ENCODE measurements at regions not wholly inside any gene's neighbourhood (a gene's known extent, or its start where the extent isn't known, plus 50 kb on each side); places are given as distances from the start of the nearest gene placed in this dataset.

DNA sequence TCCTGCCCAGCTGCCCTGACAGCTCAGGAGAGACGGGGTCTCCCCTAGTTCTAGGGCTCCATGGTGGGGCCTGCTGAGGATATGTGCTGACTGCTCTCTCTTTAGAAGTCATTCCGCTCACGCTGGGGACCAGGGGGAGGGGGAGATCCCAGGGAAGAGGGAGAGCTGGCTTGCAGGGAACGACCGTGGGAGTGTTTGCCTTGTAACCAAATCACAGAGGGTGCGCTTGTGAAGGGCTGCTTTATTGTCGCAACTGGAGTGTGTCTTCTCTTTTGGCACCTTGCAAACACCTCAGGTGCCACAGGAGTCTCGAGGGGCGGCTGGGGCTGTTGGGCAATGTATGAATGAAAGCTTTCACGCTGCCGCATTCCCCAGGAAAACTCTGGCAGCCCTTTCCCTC lies 531.3 kb upstream of the MKI67 start:
- Histone ChIP-seq H3K4me3 (no peak overlapping the region), H3K27me3 (no peaks in the 10 kb centered on the region), H3K9me3 (no peaks in the 10 kb centered on the region), H3K36me3 (no peaks in the 10 kb centered on the region), H3K27ac (no peak overlapping the region), H3K4me1 (no peaks in the 10 kb centered on the region)
- no peak for DNase-seq
- no peak for TF ChIP-seq POLR2A (IDR thresholded peaks at IDR 0.05)
- TF ChIP-seq, protein P1, sequence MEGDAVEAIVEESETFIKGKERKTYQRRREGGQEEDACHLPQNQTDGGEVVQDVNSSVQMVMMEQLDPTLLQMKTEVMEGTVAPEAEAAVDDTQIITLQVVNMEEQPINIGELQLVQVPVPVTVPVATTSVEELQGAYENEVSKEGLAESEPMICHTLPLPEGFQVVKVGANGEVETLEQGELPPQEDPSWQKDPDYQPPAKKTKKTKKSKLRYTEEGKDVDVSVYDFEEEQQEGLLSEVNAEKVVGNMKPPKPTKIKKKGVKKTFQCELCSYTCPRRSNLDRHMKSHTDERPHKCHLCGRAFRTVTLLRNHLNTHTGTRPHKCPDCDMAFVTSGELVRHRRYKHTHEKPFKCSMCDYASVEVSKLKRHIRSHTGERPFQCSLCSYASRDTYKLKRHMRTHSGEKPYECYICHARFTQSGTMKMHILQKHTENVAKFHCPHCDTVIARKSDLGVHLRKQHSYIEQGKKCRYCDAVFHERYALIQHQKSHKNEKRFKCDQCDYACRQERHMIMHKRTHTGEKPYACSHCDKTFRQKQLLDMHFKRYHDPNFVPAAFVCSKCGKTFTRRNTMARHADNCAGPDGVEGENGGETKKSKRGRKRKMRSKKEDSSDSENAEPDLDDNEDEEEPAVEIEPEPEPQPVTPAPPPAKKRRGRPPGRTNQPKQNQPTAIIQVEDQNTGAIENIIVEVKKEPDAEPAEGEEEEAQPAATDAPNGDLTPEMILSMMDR (IDR thresholded peaks at IDR 0.05): no peak
- WGBS, 2 donors: 26 to 28% methylated on average over 4 of the region's 11 CpGs
- intact Hi-C loops (cut with DNase I): no loop called here

DNA sequence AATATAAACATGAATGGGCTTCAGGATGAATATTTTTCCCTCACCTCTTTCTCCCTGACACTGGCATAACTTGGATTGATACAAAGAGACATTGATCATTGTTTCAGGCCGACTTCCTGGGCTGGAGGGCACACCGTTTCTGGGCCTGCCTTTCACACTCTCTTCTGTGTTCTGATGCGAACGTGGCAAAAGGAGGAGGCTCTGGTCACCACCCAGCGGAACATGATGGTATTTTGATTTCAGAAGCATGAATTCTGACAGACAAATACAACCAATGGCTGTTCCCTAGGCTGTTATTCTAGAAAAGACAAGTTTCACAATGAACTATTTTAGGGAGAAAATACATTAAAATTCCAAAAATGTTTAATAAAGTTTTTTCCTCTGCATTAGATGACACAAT lies 534.5 kb upstream of the MKI67 start:
- intact Hi-C loops (cut with DNase I): no loop called here
- Histone ChIP-seq H3K27me3 (no peaks in the 10 kb centered on the region), H3K4me1 (no peaks in the 10 kb centered on the region), H3K9me3 (no peaks in the 10 kb centered on the region), H3K36me3 (no peaks in the 10 kb centered on the region), H3K4me3 (no peak overlapping the region), H3K27ac (no peak overlapping the region)
- TF ChIP-seq, protein P1 (IDR thresholded peaks at IDR 0.05): no peak
- TF ChIP-seq POLR2A (IDR thresholded peaks at IDR 0.05): no peak
- no peak for DNase-seq
- 50 to 65% methylated on average over 4 to 5 of the region's 5 CpGs for WGBS, 2 donors

DNA sequence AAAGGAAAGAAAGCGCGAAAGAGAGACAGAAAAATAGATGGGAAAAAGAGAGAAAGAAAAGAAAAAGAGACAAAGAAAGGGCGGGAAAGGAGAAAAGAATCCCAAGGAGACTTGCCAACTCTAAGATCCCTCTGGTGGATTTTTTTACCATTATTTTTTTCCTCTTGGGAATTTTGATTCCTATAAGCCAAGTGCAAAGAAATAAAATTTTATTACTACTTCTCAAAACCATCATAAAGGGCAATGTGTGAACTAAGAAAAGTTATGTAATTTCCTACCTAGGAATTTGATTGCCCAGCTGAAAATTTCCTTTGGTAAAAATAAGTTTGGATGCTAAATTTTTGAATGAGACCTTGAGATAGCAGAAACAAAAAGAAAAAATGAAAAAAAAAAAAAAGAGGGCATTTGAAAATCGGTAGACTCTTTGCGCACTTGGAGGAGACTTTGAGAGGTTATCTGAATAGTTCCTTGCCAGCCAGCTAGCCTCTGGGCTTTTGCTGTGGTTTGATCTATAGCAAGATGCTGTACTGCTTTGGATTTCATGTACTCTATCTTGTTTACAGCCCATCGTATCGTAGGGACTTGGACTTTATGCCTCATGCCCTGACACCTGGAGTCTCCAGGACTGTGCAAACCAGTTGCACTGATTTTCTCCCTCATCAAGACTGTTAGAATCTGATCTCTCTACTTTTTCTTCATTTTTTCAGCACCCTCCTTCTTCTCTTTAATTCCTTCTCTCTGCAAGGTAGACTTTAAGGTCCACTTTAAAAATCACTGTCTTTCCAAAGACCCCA lies 535.4 kb upstream of the MKI67 start:
- H3K9me3 ChIP-seq: no peaks in the 10 kb centered on the region
- no peak overlapping the region for H3K4me3 ChIP-seq
- DNase-seq: no peak
- no peak overlapping the region for H3K27ac ChIP-seq
- 79 to 89% methylated on average over 7 of the region's 7 CpGs for WGBS, 2 donors
- H3K4me1 ChIP-seq: no peaks in the 10 kb centered on the region
- H3K36me3 ChIP-seq: no peaks in the 10 kb centered on the region
- TF ChIP-seq, protein P1 (IDR thresholded peaks at IDR 0.05): no peak
- TF ChIP-seq POLR2A (IDR thresholded peaks at IDR 0.05): no peak
- intact Hi-C loops (cut with DNase I): no loop called here
- no peaks in the 10 kb centered on the region for H3K27me3 ChIP-seq

DNA sequence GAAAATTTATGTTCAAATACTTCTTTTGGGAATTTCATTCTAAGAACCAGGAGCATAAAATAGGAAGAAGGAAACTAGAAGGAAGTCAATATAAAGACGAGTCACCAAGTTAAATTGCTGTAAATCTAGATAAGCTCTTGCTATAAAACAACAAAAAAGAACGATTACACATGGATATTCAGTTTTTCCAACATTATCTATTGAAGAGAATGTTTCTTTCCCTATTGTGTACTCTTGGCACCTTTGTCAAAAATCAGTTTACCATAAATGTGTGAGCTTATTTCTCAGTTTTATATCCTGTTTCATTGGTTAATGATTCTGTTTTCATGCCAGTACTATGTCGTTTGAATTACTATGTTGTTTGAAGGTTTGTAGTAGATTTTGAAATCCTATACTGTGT lies 536.3 kb upstream of the MKI67 start:
- Histone ChIP-seq H3K27me3 (no peaks in the 10 kb centered on the region), H3K27ac (no peak overlapping the region), H3K36me3 (no peaks in the 10 kb centered on the region), H3K4me3 (no peak overlapping the region), H3K4me1 (no peaks in the 10 kb centered on the region), H3K9me3 (no peaks in the 10 kb centered on the region)
- 38 to 41% methylated on average over 3 of the region's 3 CpGs for WGBS, 2 donors
- no peak for TF ChIP-seq POLR2A (IDR thresholded peaks at IDR 0.05)
- TF ChIP-seq, protein P1 (IDR thresholded peaks at IDR 0.05): no peak
- intact Hi-C loops (cut with DNase I): no loop called here
- no peak for DNase-seq

DNA sequence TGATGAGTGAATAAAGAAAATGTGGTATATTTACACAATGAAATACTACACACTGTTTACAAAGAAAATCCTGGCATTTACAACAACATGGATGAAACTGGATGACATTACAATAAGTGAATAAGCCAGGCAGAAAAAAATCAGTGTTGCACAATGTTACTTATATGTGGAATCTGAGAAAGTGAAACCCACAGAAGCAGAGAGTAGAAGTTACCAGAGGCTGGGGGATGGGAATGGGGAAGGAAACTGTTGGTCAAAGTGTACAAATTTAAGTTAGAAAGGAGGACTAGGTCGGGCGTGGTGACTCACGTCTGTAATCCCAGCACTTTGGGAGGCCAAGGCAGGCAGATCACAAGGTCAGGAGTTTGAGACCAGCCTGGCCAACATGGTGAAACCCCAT lies 538.5 kb upstream of the MKI67 start:
- Histone ChIP-seq H3K27ac (no peak overlapping the region), H3K9me3 (no peaks in the 10 kb centered on the region), H3K4me3 (no peak overlapping the region), H3K36me3 (no peaks in the 10 kb centered on the region), H3K4me1 (no peaks in the 10 kb centered on the region), H3K27me3 (no peaks in the 10 kb centered on the region)
- WGBS, 2 donors: 51 to 76% methylated on average over 3 of the region's 3 CpGs
- no peak for TF ChIP-seq POLR2A (IDR thresholded peaks at IDR 0.05)
- TF ChIP-seq, protein P1 (IDR thresholded peaks at IDR 0.05): no peak
- DNase-seq: no peak
- intact Hi-C loops (cut with DNase I): no loop called here
